ENCODE measurements at regions not wholly inside any gene's neighbourhood (a gene's known extent, or its start where the extent isn't known, plus 50 kb on each side); places are given as distances from the start of the nearest gene placed in this dataset.

DNA sequence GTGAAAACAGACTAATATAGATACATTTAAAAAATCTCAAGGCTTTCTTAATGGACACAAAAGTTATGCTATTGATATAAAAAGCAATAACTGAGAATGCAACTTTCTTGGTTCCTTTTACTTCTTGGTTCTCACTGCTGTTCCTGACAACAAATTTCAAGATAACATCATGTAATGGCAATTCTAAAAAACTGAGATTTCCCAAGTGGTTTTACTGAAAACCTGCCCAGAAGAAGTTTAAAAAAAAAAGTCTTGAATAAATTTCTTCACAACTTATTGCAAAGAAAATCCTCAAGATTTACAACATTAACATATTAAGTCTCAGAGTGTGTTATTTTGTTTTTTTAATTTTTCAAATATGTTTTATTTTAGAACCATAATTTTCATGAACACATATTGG lies 302.8 kb upstream of the COX7C start:
- H3K4me3 ChIP-seq (ENCODE audit: low read depth, poor library complexity, severe bottlenecking) = no peak overlapping the region
- DNase-seq (ENCODE audit: low spot score in 2 of 2) = no peak
- intact Hi-C loops (cut with DNase I; ENCODE audit: low total_unique reads) = no loop called here
- TF ChIP-seq POLR2A (IDR thresholded peaks at IDR 0.05) = no peak
- TF ChIP-seq, protein P1, sequence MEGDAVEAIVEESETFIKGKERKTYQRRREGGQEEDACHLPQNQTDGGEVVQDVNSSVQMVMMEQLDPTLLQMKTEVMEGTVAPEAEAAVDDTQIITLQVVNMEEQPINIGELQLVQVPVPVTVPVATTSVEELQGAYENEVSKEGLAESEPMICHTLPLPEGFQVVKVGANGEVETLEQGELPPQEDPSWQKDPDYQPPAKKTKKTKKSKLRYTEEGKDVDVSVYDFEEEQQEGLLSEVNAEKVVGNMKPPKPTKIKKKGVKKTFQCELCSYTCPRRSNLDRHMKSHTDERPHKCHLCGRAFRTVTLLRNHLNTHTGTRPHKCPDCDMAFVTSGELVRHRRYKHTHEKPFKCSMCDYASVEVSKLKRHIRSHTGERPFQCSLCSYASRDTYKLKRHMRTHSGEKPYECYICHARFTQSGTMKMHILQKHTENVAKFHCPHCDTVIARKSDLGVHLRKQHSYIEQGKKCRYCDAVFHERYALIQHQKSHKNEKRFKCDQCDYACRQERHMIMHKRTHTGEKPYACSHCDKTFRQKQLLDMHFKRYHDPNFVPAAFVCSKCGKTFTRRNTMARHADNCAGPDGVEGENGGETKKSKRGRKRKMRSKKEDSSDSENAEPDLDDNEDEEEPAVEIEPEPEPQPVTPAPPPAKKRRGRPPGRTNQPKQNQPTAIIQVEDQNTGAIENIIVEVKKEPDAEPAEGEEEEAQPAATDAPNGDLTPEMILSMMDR (IDR thresholded peaks at IDR 0.05) = no peak

DNA sequence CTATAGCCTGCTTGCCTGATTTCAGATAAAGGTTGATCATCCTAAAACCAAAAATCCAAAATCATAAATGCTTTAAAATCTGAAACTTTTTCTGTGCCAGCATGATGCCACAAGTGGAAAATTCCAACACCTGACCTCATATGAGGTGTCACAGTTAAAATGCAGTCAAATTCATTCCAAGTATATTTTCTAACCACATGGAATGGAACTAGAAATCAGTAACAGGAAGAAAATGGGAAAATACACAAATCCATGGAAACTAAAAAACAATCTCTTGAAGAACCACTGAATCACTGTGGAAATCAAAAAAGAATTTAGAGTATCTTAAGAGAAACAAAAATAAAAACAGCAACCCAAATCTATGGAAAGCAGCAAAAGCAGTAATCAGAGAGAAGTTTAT lies 297.5 kb upstream of the COX7C start:
- H3K4me3 ChIP-seq (ENCODE audit: low read depth, poor library complexity, severe bottlenecking) = no peak overlapping the region
- no peak for DNase-seq (ENCODE audit: low spot score in 2 of 2)
- intact Hi-C loops (cut with DNase I; ENCODE audit: low total_unique reads) = no loop called here
- TF ChIP-seq, protein P1 (IDR thresholded peaks at IDR 0.05) = no peak
- no peak for TF ChIP-seq POLR2A (IDR thresholded peaks at IDR 0.05)

DNA sequence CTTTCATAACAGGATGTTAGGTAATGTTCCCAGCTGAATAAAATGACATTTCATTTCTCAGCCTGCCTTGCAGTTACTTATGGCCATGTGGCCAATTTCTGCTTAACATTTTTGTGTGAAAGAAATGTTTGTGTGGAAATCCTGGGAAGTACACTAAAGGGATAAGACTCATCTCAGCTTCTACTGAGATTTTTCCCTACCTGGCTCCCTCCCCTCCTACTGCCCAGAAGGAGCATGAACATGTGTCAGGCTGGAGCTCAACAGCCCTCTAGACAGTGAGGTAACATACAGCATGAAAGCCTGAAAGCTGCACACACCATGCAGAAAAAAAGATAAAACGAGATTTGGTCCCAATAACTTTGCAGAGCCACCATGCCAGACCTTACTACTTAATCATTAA lies 288.4 kb upstream of the COX7C start:
- DNase-seq (ENCODE audit: low spot score in 2 of 2) = no peak
- 68 to 73% methylated on average over 1 of the region's 1 CpG for WGBS, 2 donors
- TF ChIP-seq, protein P1 (IDR thresholded peaks at IDR 0.05) = no peak
- no peak for TF ChIP-seq POLR2A (IDR thresholded peaks at IDR 0.05)
- intact Hi-C loops (cut with DNase I; ENCODE audit: low total_unique reads) = no loop called here
- H3K4me3 ChIP-seq (ENCODE audit: low read depth, poor library complexity, severe bottlenecking) = no peak overlapping the region

DNA sequence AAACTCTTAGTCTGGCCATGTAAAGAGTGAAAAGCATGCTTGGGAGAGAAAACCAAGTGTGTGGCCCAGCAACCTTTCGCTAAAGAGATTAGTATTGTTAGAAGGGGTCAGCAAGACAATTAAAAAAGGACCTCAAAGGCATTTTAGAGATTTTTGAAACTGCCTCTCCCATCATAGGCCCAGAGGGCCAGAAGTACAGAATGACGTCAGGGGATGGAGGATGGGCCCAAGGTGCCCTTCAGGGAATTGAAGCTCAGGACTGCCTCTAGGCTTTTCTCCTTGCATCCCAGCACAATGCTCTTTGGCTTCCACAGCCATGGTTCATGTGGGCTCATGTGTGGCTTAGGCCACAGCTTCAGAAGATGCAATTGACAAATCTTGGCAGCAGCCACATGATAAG lies 287.0 kb upstream of the COX7C start:
- no peak for TF ChIP-seq POLR2A (IDR thresholded peaks at IDR 0.05)
- TF ChIP-seq, protein P1 (IDR thresholded peaks at IDR 0.05) = no peak
- no peak overlapping the region for H3K4me3 ChIP-seq (ENCODE audit: low read depth, poor library complexity, severe bottlenecking)
- no peak for DNase-seq (ENCODE audit: low spot score in 2 of 2)
- 71 to 86% methylated on average over 2 of the region's 2 CpGs for WGBS, 2 donors
- intact Hi-C loops (cut with DNase I; ENCODE audit: low total_unique reads) = no loop called here

DNA sequence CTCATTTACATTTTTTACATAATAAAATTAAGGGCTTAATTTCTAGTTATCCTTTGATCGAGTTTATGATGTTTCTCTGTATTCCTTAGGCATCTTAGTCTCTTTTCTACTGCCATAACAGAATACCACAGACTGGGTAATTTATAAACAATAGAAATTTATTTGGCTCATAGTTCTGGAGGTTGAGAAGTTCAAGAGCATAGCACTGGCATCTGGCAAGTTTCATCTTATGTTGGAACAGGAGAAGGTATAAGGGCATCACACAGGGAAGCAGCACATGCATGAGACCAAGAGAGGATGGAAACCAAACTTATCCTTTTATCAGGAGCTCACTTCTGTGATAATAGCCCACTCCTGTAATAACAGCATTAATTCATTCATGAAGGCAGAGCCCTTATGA lies 284.9 kb upstream of the COX7C start:
- DNase-seq (ENCODE audit: low spot score in 2 of 2) = no peak
- intact Hi-C loops (cut with DNase I; ENCODE audit: low total_unique reads) = no loop called here
- TF ChIP-seq, protein P1 (IDR thresholded peaks at IDR 0.05) = no peak
- no peak for TF ChIP-seq POLR2A (IDR thresholded peaks at IDR 0.05)
- 66 to 74% methylated on average over 1 of the region's 1 CpG for WGBS, 2 donors
- H3K4me3 ChIP-seq (ENCODE audit: low read depth, poor library complexity, severe bottlenecking) = no peak overlapping the region

DNA sequence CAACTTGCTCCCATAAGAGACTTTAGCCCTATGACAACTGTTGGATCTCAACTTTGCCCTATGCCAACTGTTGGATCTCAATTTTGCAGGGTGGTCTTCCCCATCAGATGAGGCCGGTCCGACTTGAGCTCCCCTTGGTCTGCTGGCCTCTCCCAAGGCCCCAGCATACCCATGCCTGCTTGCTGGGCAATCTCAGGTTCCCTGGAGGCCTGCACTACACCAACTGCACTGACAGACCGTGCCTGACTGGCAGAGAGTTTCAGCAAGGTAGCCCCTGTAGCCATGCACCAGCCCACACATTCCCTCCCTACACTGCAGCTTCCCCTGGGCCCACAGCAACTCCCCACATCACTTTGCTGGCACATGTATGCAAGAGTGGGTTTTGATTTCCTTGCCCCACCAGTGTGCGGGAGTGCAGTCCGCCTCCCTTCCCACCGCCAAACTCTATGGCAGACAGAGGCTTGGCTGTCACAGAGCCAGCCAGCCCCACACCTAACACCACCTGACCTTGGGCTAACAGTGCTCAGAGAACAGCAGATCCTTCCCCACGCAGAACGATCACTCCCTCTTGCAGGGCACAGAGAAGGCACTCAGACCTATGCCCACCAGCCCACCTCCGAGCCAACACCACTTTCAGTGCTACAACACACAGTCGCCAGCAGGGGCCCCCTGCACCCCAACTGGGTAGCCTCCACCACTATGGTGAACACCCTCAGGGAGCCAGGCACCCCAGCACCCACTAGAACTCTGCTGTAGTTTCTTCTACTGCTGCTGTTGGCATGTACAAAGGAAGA lies 279.9 kb upstream of the COX7C start:
- H3K4me3 ChIP-seq (ENCODE audit: low read depth, poor library complexity, severe bottlenecking) = no peak overlapping the region
- 88 to 89% methylated on average over 10 of the region's 10 CpGs for WGBS, 2 donors
- TF ChIP-seq, protein P1 (IDR thresholded peaks at IDR 0.05) = no peak
- TF ChIP-seq POLR2A (IDR thresholded peaks at IDR 0.05) = no peak
- intact Hi-C loops (cut with DNase I; ENCODE audit: low total_unique reads) = no loop called here
- DNase-seq (ENCODE audit: low spot score in 2 of 2) = no peak
